ENCODE measurements at regions not wholly inside any gene's neighbourhood (a gene's known extent, or its start where the extent isn't known, plus 50 kb on each side); places are given as distances from the start of the nearest gene placed in this dataset.

GRCh38 chr21:32127081-32127480, 151.8 kb downstream of the MIS18A start:
- TF ChIP-seq CTCF (conservative IDR thresholded peaks at IDR 0.05; ENCODE audit: low read depth, low read length) (no peak), EZH2 (IDR thresholded peaks at IDR 0.05; ENCODE audit: borderline replicate concordance, low read depth, low read length, poor library complexity, severe bottlenecking) (no peak)

Measured in A673 (cell line).